Lower leg skin (tissue), 3 donors: ENCODE measurements at regions not wholly inside any gene's neighbourhood (a gene's known extent, or its start where the extent isn't known, plus 50 kb on each side); places are given as distances from the start of the nearest gene placed in this dataset.

Experiments used
- POLR2A ChIP-seq, 2 donors: fragments of 450-650 bp; IDR thresholded peaks; one replicate each; pipeline ENCODE4 v1.6.1; 2016 to 2017; ENCODE audit warnings: antibody characterized with exemption in 2 of 2, mild to moderate bottlenecking in 1 of 2, moderate library complexity in 1 of 2
- TF ChIP-seq, protein P1 (sequence below), 3 donors: fragments of 450-650 bp; IDR thresholded peaks; one replicate each; pipeline ENCODE4 v1.5.1; 2016; ENCODE audit warnings: antibody characterized with exemption in 3 of 3, mild to moderate bottlenecking in 3 of 3, moderate library complexity in 2 of 3

DNA sequence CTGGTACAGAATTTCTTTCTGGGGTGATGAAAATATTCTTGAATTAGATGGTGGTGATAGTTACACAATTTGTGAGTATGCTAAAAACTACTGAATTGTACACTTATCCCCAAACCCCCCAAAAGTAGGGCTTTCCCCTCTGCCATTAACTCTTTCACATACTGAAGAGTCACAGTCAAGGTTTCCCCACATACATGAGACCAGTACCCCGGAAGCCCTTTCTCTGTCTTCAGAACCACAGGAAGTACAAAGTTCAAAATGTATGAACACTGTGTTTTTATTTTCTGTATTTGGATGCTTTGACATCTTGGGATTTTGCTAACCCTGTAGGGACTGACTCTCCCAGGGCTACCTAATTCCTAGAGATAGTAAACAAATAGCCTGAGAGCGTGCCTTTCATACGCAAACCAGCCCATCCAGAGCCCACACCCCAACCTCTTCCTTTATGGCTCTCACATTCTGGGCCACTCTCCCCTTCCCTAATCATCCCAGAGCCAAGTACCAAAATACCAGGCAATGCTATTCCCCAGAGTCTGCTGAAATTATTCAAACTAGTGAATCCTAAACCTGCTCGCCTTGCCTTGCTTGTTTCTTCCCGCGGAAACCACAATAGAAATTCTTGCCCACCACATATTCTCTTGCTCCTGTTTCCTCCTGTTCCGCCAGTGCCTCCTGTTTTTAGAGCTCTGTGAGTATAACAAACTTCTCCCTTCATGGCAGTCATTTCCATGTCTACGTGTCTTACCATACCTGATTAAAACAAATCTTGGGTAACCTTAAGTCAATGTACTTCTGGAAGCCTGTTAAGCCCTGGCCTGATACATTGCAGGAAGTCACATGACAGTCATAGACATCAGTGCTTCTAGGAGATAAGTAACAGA is 524.8 kb downstream of the FUT8 start:
- TF ChIP-seq, protein P1, sequence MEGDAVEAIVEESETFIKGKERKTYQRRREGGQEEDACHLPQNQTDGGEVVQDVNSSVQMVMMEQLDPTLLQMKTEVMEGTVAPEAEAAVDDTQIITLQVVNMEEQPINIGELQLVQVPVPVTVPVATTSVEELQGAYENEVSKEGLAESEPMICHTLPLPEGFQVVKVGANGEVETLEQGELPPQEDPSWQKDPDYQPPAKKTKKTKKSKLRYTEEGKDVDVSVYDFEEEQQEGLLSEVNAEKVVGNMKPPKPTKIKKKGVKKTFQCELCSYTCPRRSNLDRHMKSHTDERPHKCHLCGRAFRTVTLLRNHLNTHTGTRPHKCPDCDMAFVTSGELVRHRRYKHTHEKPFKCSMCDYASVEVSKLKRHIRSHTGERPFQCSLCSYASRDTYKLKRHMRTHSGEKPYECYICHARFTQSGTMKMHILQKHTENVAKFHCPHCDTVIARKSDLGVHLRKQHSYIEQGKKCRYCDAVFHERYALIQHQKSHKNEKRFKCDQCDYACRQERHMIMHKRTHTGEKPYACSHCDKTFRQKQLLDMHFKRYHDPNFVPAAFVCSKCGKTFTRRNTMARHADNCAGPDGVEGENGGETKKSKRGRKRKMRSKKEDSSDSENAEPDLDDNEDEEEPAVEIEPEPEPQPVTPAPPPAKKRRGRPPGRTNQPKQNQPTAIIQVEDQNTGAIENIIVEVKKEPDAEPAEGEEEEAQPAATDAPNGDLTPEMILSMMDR (IDR thresholded peaks at IDR 0.05), result no peak
- no peak for TF ChIP-seq POLR2A (IDR thresholded peaks at IDR 0.05)
